Gastroesophageal sphincter (tissue), 4 donors: ENCODE measurements at regions not wholly inside any gene's neighbourhood (a gene's known extent, or its start where the extent isn't known, plus 50 kb on each side); places are given as distances from the start of the nearest gene placed in this dataset.

Experiments used
- ATAC-seq: fragments of 150-250 bp; one replicate; pipeline ENCODE4 v1.9.1; 2016; ENCODE audit warnings: mild to moderate bottlenecking, moderate library complexity
- H3K27ac ChIP-seq, 4 donors: fragments of 200-600 bp; sonication (generic) in 3 of 4; 1 replicate in 3 of 4; 2 replicates in 1 of 4; pipeline ENCODE4 v1.5.1; 2016 to 2019
- H3K27me3 ChIP-seq: fragments of 200-600 bp; sonication (generic); one replicate; pipeline ENCODE4 v1.5.1; 2019
- H3K36me3 ChIP-seq, 2 donors: fragments of 200-600 bp; sonication (generic); one replicate each; pipeline ENCODE4 v1.5.1; 2019; ENCODE audit warnings: control low read depth in 1 of 2
- H3K4me1 ChIP-seq, 3 donors: fragments of 200-600 bp; sonication (generic); 1 replicate in 2 of 3; 2 replicates in 1 of 3; pipeline ENCODE4 v1.5.1; 2016 to 2019; ENCODE audit warnings: control low read depth in 2 of 3
- H3K4me3 ChIP-seq, 2 donors: fragments of 200-600 bp; sonication (generic); one replicate each; pipeline ENCODE4 v1.5.1; 2019; ENCODE audit warnings: mild to moderate bottlenecking in 1 of 2, moderate library complexity in 1 of 2
- H3K9me3 ChIP-seq, 3 donors: fragments of 200-600 bp; sonication (generic); one replicate each; pipeline ENCODE4 v1.5.1; 2017 to 2019; ENCODE audit warnings: control low read depth in 2 of 3
- CTCF ChIP-seq, 4 experiments: fragments of 200-600 bp in 2 of 4; fragments of 450-650 bp in 2 of 4; sonication (generic) in 1 of 4; IDR thresholded peaks; one replicate each; pipeline ENCODE4 v1.5.1; 2017 to 2019; ENCODE audit warnings: antibody characterized with exemption in 4 of 4, mild to moderate bottlenecking in 2 of 4, moderate library complexity in 2 of 4
- EP300 ChIP-seq: sonication (generic); formaldehyde crosslinking; IDR thresholded peaks from one replicate; pipeline ENCODE4 v1.6.1; 2017; ENCODE audit warnings: antibody characterized with exemption, mild to moderate bottlenecking
- POLR2A ChIP-seq, 2 donors: fragments of 450-650 bp; IDR thresholded peaks; one replicate each; pipeline ENCODE4 v1.6.1; 2017; ENCODE audit warnings: antibody characterized with exemption in 2 of 2, mild to moderate bottlenecking in 2 of 2, moderate library complexity in 1 of 2
- POLR2AphosphoS5 ChIP-seq: sonication (generic); formaldehyde crosslinking; IDR thresholded peaks from one replicate; pipeline ENCODE4 v1.6.1; 2017; ENCODE audit warnings: antibody characterized with exemption
- WGBS, 2 donors: methylation state at CpG; one replicate each; pipeline ENCODE4 v1.1.5; 2018; ENCODE audit warnings: low coverage in 1 of 2; 5-methylcytosine and 5-hydroxymethylcytosine counted together

- no peaks in the 10 kb centered on the region for H3K4me1 ChIP-seq
- H3K4me3 ChIP-seq = no peak overlapping the region
- no peaks in the 10 kb centered on the region for H3K9me3 ChIP-seq
- no peaks in the 10 kb centered on the region for H3K27me3 ChIP-seq
- H3K27ac ChIP-seq = no peak overlapping the region
- WGBS, 2 donors = 90 to 96% methylated on average over 1 of the region's 1 CpG
- no peak for ATAC-seq
- H3K36me3 ChIP-seq = no peaks in the 10 kb centered on the region
- no peak for TF ChIP-seq POLR2AphosphoS5
- TF ChIP-seq EP300 = no peak
- TF ChIP-seq POLR2A (IDR thresholded peaks at IDR 0.05) = no peak
These were observed 380.1 kb downstream of the NUF2 start for GRCh38 chr1:163701783-163702374.

GRCh38 chr1:163703794-163704193 lies 382.0 kb downstream of the NUF2 start:
- ATAC-seq = no peak

GRCh38 chr1:163706915-163707314 lies 385.2 kb downstream of the NUF2 start:
- no peak for ATAC-seq
- 56 to 73% methylated on average over 1 of the region's 1 CpG for WGBS, 2 donors

More at GRCh38 chr1:163703794-163704193, 382.0 kb downstream of the NUF2 start:
- no peaks in the 10 kb centered on the region for H3K27me3 ChIP-seq
- H3K4me1 ChIP-seq = no peaks in the 10 kb centered on the region
- 85 to 100% methylated on average over 1 of the region's 1 CpG for WGBS, 2 donors
- no peaks in the 10 kb centered on the region for H3K9me3 ChIP-seq
- TF ChIP-seq CTCF (IDR thresholded peaks at IDR 0.05) = no peak
- no peak for TF ChIP-seq POLR2A (IDR thresholded peaks at IDR 0.05)
- TF ChIP-seq EP300 = no peak
- no peak for TF ChIP-seq POLR2AphosphoS5
- no peaks in the 10 kb centered on the region for H3K36me3 ChIP-seq
- H3K4me3 ChIP-seq = no peak overlapping the region
- H3K27ac ChIP-seq = no peak overlapping the region

GRCh38 chr1:163709636-163710035 lies 387.9 kb downstream of the NUF2 start:
- TF ChIP-seq POLR2A (IDR thresholded peaks at IDR 0.05) = no peak
- TF ChIP-seq POLR2AphosphoS5 = no peak
- no peak for TF ChIP-seq EP300
- no peaks in the 10 kb centered on the region for H3K9me3 ChIP-seq
- WGBS, 2 donors = 92 to 100% methylated on average over 1 of the region's 1 CpG
- H3K4me3 ChIP-seq = no peak overlapping the region
- no peak overlapping the region for H3K27ac ChIP-seq
- no peaks in the 10 kb centered on the region for H3K36me3 ChIP-seq
- no peaks in the 10 kb centered on the region for H3K4me1 ChIP-seq
- H3K27me3 ChIP-seq = no peaks in the 10 kb centered on the region
- no peak for ATAC-seq

More at GRCh38 chr1:163706915-163707314, 385.2 kb downstream of the NUF2 start:
- TF ChIP-seq CTCF (IDR thresholded peaks at IDR 0.05) (no peak), EP300 (no peak), POLR2AphosphoS5 (no peak), POLR2A (IDR thresholded peaks at IDR 0.05) (no peak)
- no peak overlapping the region for H3K27ac ChIP-seq
- H3K4me3 ChIP-seq = no peak overlapping the region
- H3K27me3 ChIP-seq = no peaks in the 10 kb centered on the region
- H3K4me1 ChIP-seq = no peaks in the 10 kb centered on the region
- H3K36me3 ChIP-seq = no peaks in the 10 kb centered on the region
- no peaks in the 10 kb centered on the region for H3K9me3 ChIP-seq

DNA sequence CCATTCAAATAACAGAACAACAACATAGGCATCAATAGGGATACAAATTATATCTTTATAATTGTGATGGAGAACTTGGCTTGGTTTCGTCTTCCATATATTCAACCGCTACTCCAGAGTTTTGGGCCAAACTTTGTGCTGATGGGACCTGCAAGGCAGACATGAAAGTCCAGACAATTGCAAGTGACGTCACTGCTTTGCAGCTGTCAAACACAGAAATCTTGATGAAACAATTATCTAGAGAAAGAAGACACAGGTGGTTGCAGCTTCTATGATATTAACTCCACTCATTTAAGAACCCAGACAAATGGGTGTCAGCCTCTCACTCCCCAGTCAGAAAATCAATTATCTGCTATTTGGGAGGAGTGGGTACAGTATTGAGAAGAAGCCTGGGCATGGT lies 390.6 kb downstream of the NUF2 start:
- TF ChIP-seq POLR2AphosphoS5 = no peak
- no peak for TF ChIP-seq POLR2A (IDR thresholded peaks at IDR 0.05)
- TF ChIP-seq EP300 = no peak
- TF ChIP-seq CTCF (IDR thresholded peaks at IDR 0.05) = no peak
- Histone ChIP-seq H3K27ac (no peak overlapping the region), H3K27me3 (no peaks in the 10 kb centered on the region), H3K4me1 (no peaks in the 10 kb centered on the region), H3K4me3 (no peak overlapping the region), H3K36me3 (no peaks in the 10 kb centered on the region), H3K9me3 (no peaks in the 10 kb centered on the region)
- WGBS, 2 donors = 85 to 97% methylated on average over 3 of the region's 3 CpGs
- ATAC-seq = no peak

DNA sequence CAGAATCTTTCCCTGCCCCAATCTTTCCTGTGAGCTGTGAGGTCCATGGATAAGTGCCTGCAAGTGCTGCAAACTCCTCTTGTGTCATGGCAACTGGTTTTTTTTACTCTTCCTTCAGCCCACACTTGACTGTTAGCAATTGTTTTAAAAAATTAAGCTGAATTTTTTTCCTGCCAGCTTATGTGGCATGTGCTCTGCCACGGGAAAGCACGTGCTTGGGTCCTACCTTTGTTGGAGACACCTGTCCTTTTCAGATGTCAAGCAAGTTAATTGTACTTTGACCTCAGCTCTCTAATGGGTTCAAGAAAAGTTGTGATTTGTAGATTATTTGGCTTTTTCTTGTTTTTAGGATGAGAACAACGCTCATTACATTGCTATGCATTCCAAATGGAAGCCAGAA lies 398.5 kb downstream of the NUF2 start:
- no peaks in the 10 kb centered on the region for H3K36me3 ChIP-seq
- H3K9me3 ChIP-seq = peaks cover 0 to 28% (median 0%) of the 10 kb centered on the region in 3 donors
- TF ChIP-seq CTCF (IDR thresholded peaks at IDR 0.05) (no peak), EP300 (no peak), POLR2A (IDR thresholded peaks at IDR 0.05) (no peak), POLR2AphosphoS5 (no peak)
- WGBS, 2 donors = 87 to 100% methylated on average over 1 to 3 of the region's 3 CpGs
- H3K27me3 ChIP-seq = no peaks in the 10 kb centered on the region
- H3K27ac ChIP-seq = no peak overlapping the region
- H3K4me3 ChIP-seq = no peak overlapping the region
- no peaks in the 10 kb centered on the region for H3K4me1 ChIP-seq
- no peak for ATAC-seq
